HEK293 (cell line): ENCODE measurements at regions not wholly inside any gene's neighbourhood (a gene's known extent, or its start where the extent isn't known, plus 50 kb on each side); places are given as distances from the start of the nearest gene placed in this dataset.

Source experiments
- CTCF ChIA-PET: fragments of 350-600 bp; formaldehyde crosslinking; extraction: SDS; loops from one replicate; lab custom pipeline; 2021; ENCODE audit warnings: antibody characterized with exemption; lab: Yijun Ruan, JAX
- POLR2A ChIA-PET: fragments of 300-600 bp; formaldehyde crosslinking; extraction: SDS; loops from one replicate; lab custom pipeline; 2020; ENCODE audit warnings: antibody characterized with exemption, inconsistent platforms; lab: Yijun Ruan, JAX
- H3K27ac ChIP-seq: fragments of 200-500 bp; sonication (Bioruptor generic); 2 replicates; pipeline ENCODE4 v1.5.1; 2014; ENCODE audit warnings: low read depth, low read length, control low read depth, inconsistent platforms; ENCODE audit errors: extremely low read depth
- H3K36me3 ChIP-seq, 2 experiments: fragments of 200-500 bp in 1 of 2; sonication (Bioruptor generic) in 1 of 2; 1 replicate in 1 of 2; 2 replicates in 1 of 2; pipeline ENCODE4 v1.5.1; 2014 to 2017; ENCODE audit warnings: inconsistent platforms in 2 of 2, low read length in 2 of 2; ENCODE audit not compliant: control insufficient read depth in 2 of 2, insufficient read depth in 1 of 2
- H3K4me1 ChIP-seq: fragments of 200-500 bp; sonication (Bioruptor generic); 2 replicates; pipeline ENCODE4 v1.5.1; 2014; ENCODE audit warnings: mild to moderate bottlenecking, low read length, inconsistent platforms; ENCODE audit not compliant: control insufficient read depth, insufficient read depth
- H3K4me3 ChIP-seq: 2 replicates; pipeline ENCODE4 v1.5.1; 2011; ENCODE audit warnings: low read depth, mild to moderate bottlenecking, control low read depth, low read length, moderate library complexity
- H3K9me3 ChIP-seq: fragments of 200-500 bp; sonication (Bioruptor generic); 2 replicates; pipeline ENCODE4 v1.5.1; 2014; ENCODE audit warnings: low read depth, low read length, inconsistent platforms; ENCODE audit not compliant: control insufficient read depth, insufficient read depth
- KLF9 ChIP-seq: fragments of 450-650 bp; formaldehyde crosslinking; IDR thresholded peaks from 2 replicates; pipeline ENCODE4 v1.5.1; 2016; ENCODE audit warnings: missing biosample characterization, missing genetic modification characterization, low read depth
- SP2 ChIP-seq: fragments of 450-650 bp; formaldehyde crosslinking; IDR thresholded peaks from 2 replicates; pipeline ENCODE4 v1.5.1; 2016; ENCODE audit warnings: missing biosample characterization, missing genetic modification characterization
- ZFP3 ChIP-seq: fragments of 450-650 bp; formaldehyde crosslinking; IDR thresholded peaks from 2 replicates; pipeline ENCODE4 v1.5.1; 2016; ENCODE audit warnings: low read depth, missing biosample characterization, missing genetic modification characterization
- ZNF146 ChIP-seq: fragments of 450-650 bp; formaldehyde crosslinking; IDR thresholded peaks from 2 replicates; pipeline ENCODE4 v1.5.1; 2016; ENCODE audit warnings: missing biosample characterization, missing genetic modification characterization
- ZNF174 ChIP-seq: fragments of 450-650 bp; formaldehyde crosslinking; IDR thresholded peaks from 2 replicates; pipeline ENCODE4 v1.5.0; 2017; ENCODE audit warnings: missing biosample characterization, mild to moderate bottlenecking, missing genetic modification characterization
- ZNF221 ChIP-seq: fragments of 450-650 bp; formaldehyde crosslinking; IDR thresholded peaks from 2 replicates; pipeline ENCODE4 v1.5.1; 2017; ENCODE audit warnings: missing biosample characterization, missing genetic modification characterization, borderline replicate concordance
- ZNF223 ChIP-seq: fragments of 450-650 bp; formaldehyde crosslinking; IDR thresholded peaks from 2 replicates; pipeline ENCODE4 v1.5.1; 2016; ENCODE audit warnings: missing biosample characterization, missing genetic modification characterization
- ZNF324 ChIP-seq: fragments of 450-650 bp; formaldehyde crosslinking; IDR thresholded peaks from 2 replicates; pipeline ENCODE4 v1.5.1; 2016; ENCODE audit warnings: missing biosample characterization, missing genetic modification characterization
- ZNF560 ChIP-seq: fragments of 450-650 bp; formaldehyde crosslinking; IDR thresholded peaks from 2 replicates; pipeline ENCODE4 v1.5.1; 2017; ENCODE audit warnings: missing biosample characterization, missing genetic modification characterization, borderline replicate concordance
- ZNF610 ChIP-seq: fragments of 450-650 bp; formaldehyde crosslinking; IDR thresholded peaks from 2 replicates; pipeline ENCODE4 v1.5.1; 2016; ENCODE audit warnings: missing biosample characterization, missing genetic modification characterization, borderline replicate concordance
- ZNF747 ChIP-seq: fragments of 450-650 bp; formaldehyde crosslinking; IDR thresholded peaks from 2 replicates; pipeline ENCODE4 v1.5.1; 2016; ENCODE audit warnings: missing biosample characterization, missing genetic modification characterization
- TF ChIP-seq, protein P1 (sequence below): sonication (generic); formaldehyde crosslinking; IDR thresholded peaks from 2 replicates; pipeline ENCODE4 v1.8.1; 2022; ENCODE audit warnings: mild to moderate bottlenecking, moderate library complexity, missing genetic modification reagents
- TF ChIP-seq, protein P2 (sequence below): fragments of 450-650 bp; formaldehyde crosslinking; IDR thresholded peaks from 2 replicates; pipeline ENCODE4 v1.5.1; 2016; ENCODE audit warnings: missing biosample characterization, missing genetic modification characterization
- TF ChIP-seq, protein P3 (sequence below): fragments of 450-650 bp; formaldehyde crosslinking; IDR thresholded peaks from 2 replicates; pipeline ENCODE4 v1.5.1; 2017; ENCODE audit warnings: missing biosample characterization, missing genetic modification characterization
- TF ChIP-seq, protein P4 (sequence below): fragments of 450-650 bp; formaldehyde crosslinking; IDR thresholded peaks from 2 replicates; pipeline ENCODE4 v1.5.1; 2016; ENCODE audit warnings: missing biosample characterization, missing genetic modification characterization
- TF ChIP-seq, protein P5 (sequence below): fragments of 450-650 bp; formaldehyde crosslinking; IDR thresholded peaks from 2 replicates; pipeline ENCODE4 v1.5.1; 2016; ENCODE audit warnings: missing biosample characterization, missing genetic modification characterization
- TF ChIP-seq, protein P6 (sequence below): fragments of 450-650 bp; formaldehyde crosslinking; IDR thresholded peaks from 2 replicates; pipeline ENCODE4 v1.5.1; 2016; ENCODE audit warnings: missing biosample characterization, missing genetic modification characterization
- TF ChIP-seq, protein P7 (sequence below): fragments of 450-650 bp; formaldehyde crosslinking; IDR thresholded peaks from 2 replicates; pipeline ENCODE4 v1.5.1; 2016; ENCODE audit warnings: missing biosample characterization, missing genetic modification characterization
- TF ChIP-seq, protein P8 (sequence below): fragments of 450-650 bp; formaldehyde crosslinking; IDR thresholded peaks from 2 replicates; pipeline ENCODE4 v1.5.1; 2016; ENCODE audit warnings: missing biosample characterization, missing genetic modification characterization

DNA sequence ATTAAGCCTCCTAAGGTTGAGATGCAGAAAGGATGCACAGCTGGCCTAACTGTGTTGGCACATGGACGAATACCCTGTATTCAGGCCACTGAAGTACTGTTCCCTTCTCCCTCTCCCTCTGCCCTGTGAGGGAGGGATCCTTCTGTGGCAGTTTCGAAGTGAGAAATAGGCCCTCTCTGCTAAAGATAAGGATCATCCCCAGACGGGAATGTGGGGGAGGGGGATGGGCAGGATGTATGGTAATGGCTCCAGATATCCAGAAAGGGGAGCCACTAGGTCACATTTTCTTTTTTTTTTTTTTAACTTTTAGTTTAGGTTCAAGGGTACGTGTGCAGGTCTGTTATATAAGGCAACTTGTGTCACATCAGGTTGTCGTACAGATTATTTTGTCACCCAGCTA is 463.1 kb downstream of the TBL1XR1 start:
- TF ChIP-seq ZNF324 (tag by site-specific recombination) (no peak), ZNF174 (tag by site-specific recombination) (no peak), ZNF221 (tag by site-specific recombination) (no peak), ZNF223 (tag by site-specific recombination) (no peak), SP2 (tag by site-specific recombination) (no peak), ZNF560 (tag by site-specific recombination) (no peak), ZNF146 (no peak), ZNF610 (no peak), KLF9 (tag by site-specific recombination) (no peak), ZFP3 (tag by site-specific recombination) (no peak), ZNF747 (tag by site-specific recombination) (no peak)
- TF ChIP-seq, protein P1, sequence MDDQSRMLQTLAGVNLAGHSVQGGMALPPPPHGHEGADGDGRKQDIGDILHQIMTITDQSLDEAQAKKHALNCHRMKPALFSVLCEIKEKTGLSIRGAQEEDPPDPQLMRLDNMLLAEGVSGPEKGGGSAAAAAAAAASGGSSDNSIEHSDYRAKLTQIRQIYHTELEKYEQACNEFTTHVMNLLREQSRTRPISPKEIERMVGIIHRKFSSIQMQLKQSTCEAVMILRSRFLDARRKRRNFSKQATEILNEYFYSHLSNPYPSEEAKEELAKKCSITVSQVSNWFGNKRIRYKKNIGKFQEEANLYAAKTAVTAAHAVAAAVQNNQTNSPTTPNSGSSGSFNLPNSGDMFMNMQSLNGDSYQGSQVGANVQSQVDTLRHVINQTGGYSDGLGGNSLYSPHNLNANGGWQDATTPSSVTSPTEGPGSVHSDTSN (CRISPR knock-in tag): no peak
- TF ChIP-seq, protein P2, sequence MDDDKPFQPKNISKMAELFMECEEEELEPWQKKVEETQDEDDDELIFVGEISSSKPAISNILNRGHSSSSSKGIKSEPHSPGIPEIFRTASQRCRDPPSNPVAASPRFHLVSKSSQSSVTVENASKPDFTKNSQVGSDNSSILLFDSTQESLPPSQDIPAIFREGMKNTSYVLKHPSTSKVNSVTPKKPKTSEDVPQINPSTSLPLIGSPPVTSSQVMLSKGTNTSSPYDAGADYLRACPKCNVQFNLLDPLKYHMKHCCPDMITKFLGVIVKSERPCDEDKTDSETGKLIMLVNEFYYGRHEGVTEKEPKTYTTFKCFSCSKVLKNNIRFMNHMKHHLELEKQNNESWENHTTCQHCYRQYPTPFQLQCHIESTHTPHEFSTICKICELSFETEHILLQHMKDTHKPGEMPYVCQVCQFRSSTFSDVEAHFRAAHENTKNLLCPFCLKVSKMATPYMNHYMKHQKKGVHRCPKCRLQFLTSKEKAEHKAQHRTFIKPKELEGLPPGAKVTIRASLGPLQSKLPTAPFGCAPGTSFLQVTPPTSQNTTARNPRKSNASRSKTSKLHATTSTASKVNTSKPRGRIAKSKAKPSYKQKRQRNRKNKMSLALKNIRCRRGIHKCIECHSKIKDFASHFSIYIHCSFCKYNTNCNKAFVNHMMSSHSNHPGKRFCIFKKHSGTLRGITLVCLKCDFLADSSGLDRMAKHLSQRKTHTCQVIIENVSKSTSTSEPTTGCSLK: no peak
- TF ChIP-seq, protein P3, sequence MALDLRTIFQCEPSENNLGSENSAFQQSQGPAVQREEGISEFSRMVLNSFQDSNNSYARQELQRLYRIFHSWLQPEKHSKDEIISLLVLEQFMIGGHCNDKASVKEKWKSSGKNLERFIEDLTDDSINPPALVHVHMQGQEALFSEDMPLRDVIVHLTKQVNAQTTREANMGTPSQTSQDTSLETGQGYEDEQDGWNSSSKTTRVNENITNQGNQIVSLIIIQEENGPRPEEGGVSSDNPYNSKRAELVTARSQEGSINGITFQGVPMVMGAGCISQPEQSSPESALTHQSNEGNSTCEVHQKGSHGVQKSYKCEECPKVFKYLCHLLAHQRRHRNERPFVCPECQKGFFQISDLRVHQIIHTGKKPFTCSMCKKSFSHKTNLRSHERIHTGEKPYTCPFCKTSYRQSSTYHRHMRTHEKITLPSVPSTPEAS: no peak
- TF ChIP-seq, protein P4, sequence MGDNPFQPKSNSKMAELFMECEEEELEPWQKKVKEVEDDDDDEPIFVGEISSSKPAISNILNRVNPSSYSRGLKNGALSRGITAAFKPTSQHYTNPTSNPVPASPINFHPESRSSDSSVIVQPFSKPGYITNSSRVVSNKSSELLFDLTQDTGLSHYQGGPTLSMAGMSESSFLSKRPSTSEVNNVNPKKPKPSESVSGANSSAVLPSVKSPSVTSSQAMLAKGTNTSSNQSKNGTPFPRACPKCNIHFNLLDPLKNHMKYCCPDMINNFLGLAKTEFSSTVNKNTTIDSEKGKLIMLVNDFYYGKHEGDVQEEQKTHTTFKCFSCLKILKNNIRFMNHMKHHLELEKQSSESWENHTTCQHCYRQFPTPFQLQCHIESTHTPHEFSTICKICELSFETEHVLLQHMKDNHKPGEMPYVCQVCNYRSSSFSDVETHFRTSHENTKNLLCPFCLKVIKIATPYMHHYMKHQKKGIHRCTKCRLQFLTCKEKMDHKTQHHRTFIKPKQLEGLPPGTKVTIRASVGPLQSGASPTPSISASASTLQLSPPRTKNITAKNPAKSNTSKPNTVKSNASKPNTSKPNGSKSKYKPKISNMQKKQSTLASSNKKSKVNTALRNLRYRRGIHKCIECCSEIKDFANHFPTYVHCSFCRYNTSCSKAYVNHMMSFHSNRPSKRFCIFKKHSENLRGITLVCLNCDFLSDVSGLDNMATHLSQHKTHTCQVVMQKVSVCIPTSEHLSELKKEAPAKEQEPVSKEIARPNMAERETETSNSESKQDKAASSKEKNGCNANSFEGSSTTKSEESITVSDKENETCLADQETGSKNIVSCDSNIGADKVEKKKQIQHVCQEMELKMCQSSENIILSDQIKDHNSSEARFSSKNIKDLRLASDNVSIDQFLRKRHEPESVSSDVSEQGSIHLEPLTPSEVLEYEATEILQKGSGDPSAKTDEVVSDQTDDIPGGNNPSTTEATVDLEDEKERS (tag by site-specific recombination): no peak
- TF ChIP-seq, protein P5, sequence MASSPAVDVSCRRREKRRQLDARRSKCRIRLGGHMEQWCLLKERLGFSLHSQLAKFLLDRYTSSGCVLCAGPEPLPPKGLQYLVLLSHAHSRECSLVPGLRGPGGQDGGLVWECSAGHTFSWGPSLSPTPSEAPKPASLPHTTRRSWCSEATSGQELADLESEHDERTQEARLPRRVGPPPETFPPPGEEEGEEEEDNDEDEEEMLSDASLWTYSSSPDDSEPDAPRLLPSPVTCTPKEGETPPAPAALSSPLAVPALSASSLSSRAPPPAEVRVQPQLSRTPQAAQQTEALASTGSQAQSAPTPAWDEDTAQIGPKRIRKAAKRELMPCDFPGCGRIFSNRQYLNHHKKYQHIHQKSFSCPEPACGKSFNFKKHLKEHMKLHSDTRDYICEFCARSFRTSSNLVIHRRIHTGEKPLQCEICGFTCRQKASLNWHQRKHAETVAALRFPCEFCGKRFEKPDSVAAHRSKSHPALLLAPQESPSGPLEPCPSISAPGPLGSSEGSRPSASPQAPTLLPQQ: no peak
- TF ChIP-seq, protein P6, sequence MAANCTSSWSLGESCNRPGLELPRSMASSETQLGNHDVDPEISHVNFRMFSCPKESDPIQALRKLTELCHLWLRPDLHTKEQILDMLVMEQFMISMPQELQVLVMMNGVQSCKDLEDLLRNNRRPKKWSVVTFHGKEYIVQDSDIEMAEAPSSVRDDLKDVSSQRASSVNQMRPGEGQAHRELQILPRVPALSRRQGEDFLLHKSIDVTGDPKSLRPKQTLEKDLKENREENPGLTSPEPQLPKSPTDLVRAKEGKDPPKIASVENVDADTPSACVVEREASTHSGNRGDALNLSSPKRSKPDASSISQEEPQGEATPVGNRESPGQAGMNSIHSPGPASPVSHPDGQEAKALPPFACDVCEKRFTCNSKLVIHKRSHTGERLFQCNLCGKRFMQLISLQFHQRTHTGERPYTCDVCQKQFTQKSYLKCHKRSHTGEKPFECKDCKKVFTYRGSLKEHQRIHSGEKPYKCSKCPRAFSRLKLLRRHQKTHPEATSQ (tag by site-specific recombination): no peak
- TF ChIP-seq, protein P7, sequence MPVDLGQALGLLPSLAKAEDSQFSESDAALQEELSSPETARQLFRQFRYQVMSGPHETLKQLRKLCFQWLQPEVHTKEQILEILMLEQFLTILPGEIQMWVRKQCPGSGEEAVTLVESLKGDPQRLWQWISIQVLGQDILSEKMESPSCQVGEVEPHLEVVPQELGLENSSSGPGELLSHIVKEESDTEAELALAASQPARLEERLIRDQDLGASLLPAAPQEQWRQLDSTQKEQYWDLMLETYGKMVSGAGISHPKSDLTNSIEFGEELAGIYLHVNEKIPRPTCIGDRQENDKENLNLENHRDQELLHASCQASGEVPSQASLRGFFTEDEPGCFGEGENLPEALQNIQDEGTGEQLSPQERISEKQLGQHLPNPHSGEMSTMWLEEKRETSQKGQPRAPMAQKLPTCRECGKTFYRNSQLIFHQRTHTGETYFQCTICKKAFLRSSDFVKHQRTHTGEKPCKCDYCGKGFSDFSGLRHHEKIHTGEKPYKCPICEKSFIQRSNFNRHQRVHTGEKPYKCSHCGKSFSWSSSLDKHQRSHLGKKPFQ (tag by site-specific recombination): no peak
- TF ChIP-seq, protein P8, sequence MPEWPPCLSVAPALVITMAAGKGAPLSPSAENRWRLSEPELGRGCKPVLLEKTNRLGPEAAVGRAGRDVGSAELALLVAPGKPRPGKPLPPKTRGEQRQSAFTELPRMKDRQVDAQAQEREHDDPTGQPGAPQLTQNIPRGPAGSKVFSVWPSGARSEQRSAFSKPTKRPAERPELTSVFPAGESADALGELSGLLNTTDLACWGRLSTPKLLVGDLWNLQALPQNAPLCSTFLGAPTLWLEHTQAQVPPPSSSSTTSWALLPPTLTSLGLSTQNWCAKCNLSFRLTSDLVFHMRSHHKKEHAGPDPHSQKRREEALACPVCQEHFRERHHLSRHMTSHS (tag by site-specific recombination): no peak
- no peaks in the 10 kb centered on the region for H3K36me3 ChIP-seq
- no peak overlapping the region for H3K27ac ChIP-seq
- H3K9me3 ChIP-seq: no peaks in the 10 kb centered on the region
- POLR2A ChIA-PET: no interaction called here
- no peaks in the 10 kb centered on the region for H3K4me1 ChIP-seq
- CTCF ChIA-PET: no interaction called here
- H3K4me3 ChIP-seq: no peak overlapping the region
